A549 (cell line): ENCODE measurements at regions not wholly inside any gene's neighbourhood (a gene's known extent, or its start where the extent isn't known, plus 50 kb on each side); places are given as distances from the start of the nearest gene placed in this dataset.

ENCODE experiments used
- ATAC-seq, 2 experiments: fragments of 200-7000 bp in 1 of 2; fragments of >200 bp in 1 of 2; cut with Nextera tagmentation in 1 of 2; cut with Tn5 transposase in 1 of 2; 3 replicates each; pipeline versions ENCODE4 v1.8.0 to v1.9.1; 2018 to 2020; ENCODE audit warnings: mild to moderate bottlenecking in 1 of 2, moderate library complexity in 1 of 2
- CTCF ChIA-PET: fragments of 300-600 bp; sonication (Branson Sonifier 250); formaldehyde crosslinking; extraction: SDS; loops from one replicate; lab custom pipeline; 2021; ENCODE audit warnings: antibody characterized with exemption, inconsistent platforms; lab: Yijun Ruan, JAX
- POLR2A ChIA-PET: fragments of 350-600 bp; formaldehyde crosslinking; extraction: SDS; loops from one replicate; lab custom pipeline; 2021; ENCODE audit warnings: antibody characterized with exemption, inconsistent platforms; lab: Yijun Ruan, JAX
- DNase-seq, 2 experiments: peaks; one replicate each; pipeline versions ENCODE4 v3.0.0 to v3.0.0-alpha.2; 2011 to 2016; ENCODE audit warnings: low read depth in 1 of 2, low spot score in 1 of 2
- FAIRE-seq: peaks from 2 replicates; lab custom pipeline; 2011; peaks lifted over from hg19 to GRCh38; lab: Jason Lieb, UNC
- H3K27ac ChIP-seq, 2 experiments: fragments of >200 bp; sonication (Bioruptor Twin); formaldehyde crosslinking; 3 replicates each; pipeline ENCODE4 v1.5.1; 2016 to 2017
- H3K4me1 ChIP-seq: fragments of >200 bp; sonication (Bioruptor Twin); formaldehyde crosslinking; 3 replicates; pipeline ENCODE4 v1.6.1; 2016
- H3K4me2 ChIP-seq: fragments of >200 bp; sonication (Bioruptor Twin); formaldehyde crosslinking; 3 replicates; pipeline ENCODE4 v1.6.1; 2016
- H3K4me3 ChIP-seq: fragments of >200 bp; sonication (Bioruptor Twin); formaldehyde crosslinking; 3 replicates; pipeline ENCODE4 v1.5.1; 2016
- H3K9me3 ChIP-seq: fragments of >200 bp; sonication (Bioruptor Twin); formaldehyde crosslinking; 3 replicates; pipeline ENCODE4 v1.6.1; 2016
- CEBPB ChIP-seq, 2 experiments: fragments of >200 bp in 1 of 2; sonication (Bioruptor Twin) in 1 of 2; formaldehyde crosslinking in 1 of 2; IDR thresholded peaks; 2 replicates each; pipeline ENCODE4 v1.6.1; 2012 to 2016
- EP300 ChIP-seq, 2 experiments: fragments of >200 bp; sonication (Bioruptor Twin); formaldehyde crosslinking; IDR thresholded peaks; 2 replicates in 1 of 2; 3 replicates in 1 of 2; pipeline ENCODE4 v1.6.1; 2016 to 2017
- FOSL2 ChIP-seq, 2 experiments: fragments of 450-650 bp in 1 of 2; fragments of >200 bp in 1 of 2; sonication (Bioruptor Twin) in 1 of 2; formaldehyde crosslinking; IDR thresholded peaks; 2 replicates each; pipeline versions ENCODE4 v1.5.0 to v1.6.1; 2016 to 2020; ENCODE audit warnings: mild to moderate bottlenecking in 1 of 2, moderate library complexity in 1 of 2
- FOXS1 ChIP-seq: fragments of 250-450 bp; sonication (Bioruptor Pico); IDR thresholded peaks from 2 replicates; pipeline ENCODE4 v1.5.0; 2020; ENCODE audit warnings: mild to moderate bottlenecking, moderate library complexity
- HDAC2 ChIP-seq: fragments of 200-600 bp; sonication (generic); IDR thresholded peaks from 2 replicates; pipeline ENCODE4 v1.6.1; 2016
- HEYL ChIP-seq: fragments of 250-450 bp; sonication (Bioruptor Pico); IDR thresholded peaks from 2 replicates; pipeline ENCODE4 v1.8.0; 2021; ENCODE audit warnings: mild to moderate bottlenecking, moderate library complexity
- HOXA7 ChIP-seq: fragments of 250-450 bp; sonication (Bioruptor Pico); IDR thresholded peaks from 2 replicates; pipeline ENCODE4 v1.5.0; 2020; ENCODE audit warnings: mild to moderate bottlenecking, moderate library complexity
- JUN ChIP-seq, 2 experiments: fragments of >200 bp; sonication (Bioruptor Twin); formaldehyde crosslinking; IDR thresholded peaks; 2 replicates in 1 of 2; 3 replicates in 1 of 2; pipeline ENCODE4 v1.6.1; 2016 to 2017
- KDM5A ChIP-seq: fragments of 200-600 bp; sonication (generic); IDR thresholded peaks from 2 replicates; pipeline ENCODE4 v1.6.1; 2016; ENCODE audit warnings: antibody characterized with exemption, mild to moderate bottlenecking
- MAZ ChIP-seq: fragments of 150-350 bp; IDR thresholded peaks from 2 replicates; pipeline ENCODE4 v1.6.1; 2014; ENCODE audit warnings: antibody characterized with exemption, low read depth, low read length, borderline replicate concordance
- MYC ChIP-seq: IDR thresholded peaks from 2 replicates; pipeline ENCODE4 v1.6.1; 2012; ENCODE audit warnings: mild to moderate bottlenecking, inconsistent platforms, low read length, improper control_type of control experiment, borderline replicate concordance
- NR3C1 ChIP-seq: fragments of >200 bp; sonication (Bioruptor Twin); formaldehyde crosslinking; IDR thresholded peaks from 3 replicates; pipeline ENCODE4 v1.6.1; 2017
- PHF8 ChIP-seq: fragments of 200-600 bp; sonication (generic); IDR thresholded peaks from 2 replicates; pipeline ENCODE4 v1.6.1; 2016; ENCODE audit warnings: low read depth, mild to moderate bottlenecking, antibody characterized with exemption, moderate library complexity, borderline replicate concordance
- RAD21 ChIP-seq, 2 experiments: fragments of >200 bp in 1 of 2; sonication (Bioruptor Twin) in 1 of 2; formaldehyde crosslinking in 1 of 2; IDR thresholded peaks in 1 of 2; conservative IDR thresholded peaks in 1 of 2; 2 replicates in 1 of 2; 3 replicates in 1 of 2; pipeline ENCODE4 v1.6.1; 2012 to 2018; ENCODE audit warnings: inconsistent platforms in 1 of 2
- RARB ChIP-seq: fragments of 250-450 bp; sonication (Bioruptor Pico); IDR thresholded peaks from 2 replicates; pipeline ENCODE4 v1.8.0; 2021; ENCODE audit warnings: mild to moderate bottlenecking, moderate library complexity
- RCOR1 ChIP-seq: fragments of 150-350 bp; IDR thresholded peaks from 2 replicates; pipeline ENCODE4 v1.6.1; 2014; ENCODE audit warnings: antibody characterized with exemption, low read length, low read depth
- REST ChIP-seq: fragments of 200-600 bp; sonication (generic); IDR thresholded peaks from 2 replicates; pipeline ENCODE4 v1.6.1; 2016; ENCODE audit warnings: antibody characterized with exemption, mild to moderate bottlenecking, moderate library complexity
- SMC3 ChIP-seq: fragments of >200 bp; sonication (Bioruptor Twin); formaldehyde crosslinking; IDR thresholded peaks from 3 replicates; pipeline ENCODE4 v1.6.1; 2018; ENCODE audit warnings: inconsistent platforms
- SREBF2 ChIP-seq: fragments of 450-650 bp; IDR thresholded peaks from 2 replicates; pipeline ENCODE4 v1.6.1; 2014; ENCODE audit warnings: mild to moderate bottlenecking, moderate library complexity
- USF2 ChIP-seq: fragments of 450-650 bp; IDR thresholded peaks from 2 replicates; pipeline ENCODE4 v1.6.1; 2014; ENCODE audit warnings: antibody characterized with exemption
- ZC3H11A ChIP-seq: fragments of 450-650 bp; IDR thresholded peaks from 2 replicates; pipeline ENCODE4 v1.6.1; 2014; ENCODE audit warnings: antibody characterized with exemption, mild to moderate bottlenecking
- WGBS: methylation state at CpG from one replicate; pipeline ENCODE4 v1.1.6; 2017; ENCODE audit errors: missing lambda C conversion rate; 5-methylcytosine and 5-hydroxymethylcytosine counted together
- TF ChIP-seq, protein P1 (sequence below): IDR thresholded peaks from 2 replicates; pipeline ENCODE4 v1.6.1; 2012
- TF ChIP-seq, protein P2 (sequence below): fragments of >200 bp; sonication (Bioruptor Twin); formaldehyde crosslinking; IDR thresholded peaks from 2 replicates; pipeline ENCODE4 v1.6.1; 2016
- TF ChIP-seq, protein P3 (sequence below): fragments of 250-450 bp; sonication (Bioruptor Pico); IDR thresholded peaks from 2 replicates; pipeline ENCODE4 v1.5.0; 2021; ENCODE audit warnings: mild to moderate bottlenecking, moderate library complexity, borderline replicate concordance

DNA sequence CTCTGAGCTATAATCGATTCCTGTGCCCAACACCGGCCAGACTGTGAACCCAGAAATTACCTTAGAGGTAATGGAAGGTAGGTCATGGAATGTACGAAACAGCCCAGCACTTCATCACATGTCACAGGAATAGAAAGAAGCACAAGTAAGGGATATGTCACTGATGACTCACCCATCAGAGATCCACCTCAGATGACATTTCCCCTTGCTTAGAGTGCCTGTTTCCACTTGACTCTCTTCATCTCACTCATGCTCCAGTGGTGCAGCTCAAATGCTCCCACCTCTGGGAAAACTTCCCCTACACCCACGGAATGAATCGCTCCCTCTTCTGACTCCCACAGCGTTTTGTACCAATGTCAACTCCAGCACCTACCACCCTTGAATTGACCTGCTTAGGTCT lies 381.6 kb upstream of the CNR1 start:
- Histone ChIP-seq H3K4me3 (no peak overlapping the region), H3K4me2 (no peak overlapping the region), H3K27ac (no peak overlapping the region), H3K9me3 (no peaks in the 10 kb centered on the region), H3K4me1 (no peaks in the 10 kb centered on the region)
- TF ChIP-seq MAZ (no peak), FOXS1 (CRISPR knock-in tag) (no peak), FOSL2 (IDR thresholded peaks at IDR 0.05) (no peak), FOSL2 (CRISPR knock-in tag; IDR thresholded peaks at IDR 0.05) (peak; percentile 40; the same call in 1 of the 2 replicates), HDAC2 (no peak), HEYL (CRISPR knock-in tag) (no peak)
- TF ChIP-seq, protein P1, sequence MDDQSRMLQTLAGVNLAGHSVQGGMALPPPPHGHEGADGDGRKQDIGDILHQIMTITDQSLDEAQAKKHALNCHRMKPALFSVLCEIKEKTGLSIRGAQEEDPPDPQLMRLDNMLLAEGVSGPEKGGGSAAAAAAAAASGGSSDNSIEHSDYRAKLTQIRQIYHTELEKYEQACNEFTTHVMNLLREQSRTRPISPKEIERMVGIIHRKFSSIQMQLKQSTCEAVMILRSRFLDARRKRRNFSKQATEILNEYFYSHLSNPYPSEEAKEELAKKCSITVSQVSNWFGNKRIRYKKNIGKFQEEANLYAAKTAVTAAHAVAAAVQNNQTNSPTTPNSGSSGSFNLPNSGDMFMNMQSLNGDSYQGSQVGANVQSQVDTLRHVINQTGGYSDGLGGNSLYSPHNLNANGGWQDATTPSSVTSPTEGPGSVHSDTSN = no peak
- ATAC-seq (no peak), DNase-seq (no peak), FAIRE-seq (no peak)
- ChIA-PET POLR2A (no interaction called here), CTCF (no interaction called here)
- WGBS = 31% methylated on average over 6 of the region's 6 CpGs

- Histone ChIP-seq H3K4me3 (no peak overlapping the region), H3K4me1 (no peaks in the 10 kb centered on the region), H3K4me2 (no peak overlapping the region), H3K9me3 (no peaks in the 10 kb centered on the region)
- FAIRE-seq (no peak), DNase-seq (no peak)
- CTCF ChIA-PET = interaction anchor here (0.6 kb wide), 1 partner anchor 1049 kb away, joined by 3 read pairs; no protein-coding TSS in a partner anchor
- POLR2A ChIA-PET = no interaction called here
- WGBS = 31% methylated on average over 4 of the region's 4 CpGs
- TF ChIP-seq REST (no peak), MYC (no peak), JUN (IDR thresholded peaks at IDR 0.05) (no peak), SREBF2 (no peak), CEBPB (IDR thresholded peaks at IDR 0.05) (no peak), HOXA7 (CRISPR knock-in tag) (no peak), USF2 (no peak), PHF8 (no peak), RAD21 (conservative IDR thresholded peaks at IDR 0.05 in 1 of 2, IDR thresholded peaks at IDR 0.05 in 1 of 2) (no peak), EP300 (IDR thresholded peaks at IDR 0.05) (no peak), RARB (no peak), RCOR1 (no peak), ZC3H11A (no peak), SMC3 (no peak), KDM5A (no peak), NR3C1 (no peak)
- TF ChIP-seq, protein P2, sequence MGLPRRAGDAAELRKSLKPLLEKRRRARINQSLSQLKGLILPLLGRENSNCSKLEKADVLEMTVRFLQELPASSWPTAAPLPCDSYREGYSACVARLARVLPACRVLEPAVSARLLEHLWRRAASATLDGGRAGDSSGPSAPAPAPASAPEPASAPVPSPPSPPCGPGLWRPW = no peak
- TF ChIP-seq, protein P3, sequence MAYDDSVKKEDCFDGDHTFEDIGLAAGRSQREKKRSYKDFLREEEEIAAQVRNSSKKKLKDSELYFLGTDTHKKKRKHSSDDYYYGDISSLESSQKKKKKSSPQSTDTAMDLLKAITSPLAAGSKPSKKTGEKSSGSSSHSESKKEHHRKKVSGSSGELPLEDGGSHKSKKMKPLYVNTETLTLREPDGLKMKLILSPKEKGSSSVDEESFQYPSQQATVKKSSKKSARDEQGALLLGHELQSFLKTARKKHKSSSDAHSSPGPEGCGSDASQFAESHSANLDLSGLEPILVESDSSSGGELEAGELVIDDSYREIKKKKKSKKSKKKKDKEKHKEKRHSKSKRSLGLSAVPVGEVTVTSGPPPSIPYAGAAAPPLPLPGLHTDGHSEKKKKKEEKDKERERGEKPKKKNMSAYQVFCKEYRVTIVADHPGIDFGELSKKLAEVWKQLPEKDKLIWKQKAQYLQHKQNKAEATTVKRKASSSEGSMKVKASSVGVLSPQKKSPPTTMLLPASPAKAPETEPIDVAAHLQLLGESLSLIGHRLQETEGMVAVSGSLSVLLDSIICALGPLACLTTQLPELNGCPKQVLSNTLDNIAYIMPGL (CRISPR knock-in tag) = no peak
- TF ChIP-seq, all 56 proteins: peak for 0
- ATAC-seq = no peak
- no peak overlapping the region for H3K27ac ChIP-seq
Observed at GRCh38 chr6:88545991-88546390, 379.8 kb upstream of the CNR1 start.
